ENCODE measurements at regions not wholly inside any gene's neighbourhood (a gene's known extent, or its start where the extent isn't known, plus 50 kb on each side); places are given as distances from the start of the nearest gene placed in this dataset.

GRCh38 chr13:47133011-47133445 is 236.2 kb upstream of the HTR2A start:
- ATAC-seq (no peak), DNase-seq (no peak)
- Mint-ChIP-seq H3K4me3 (no peak overlapping the region), H3K36me3 (no peaks in the 10 kb centered on the region), H3K27me3 (peaks cover 5% of the 10 kb centered on the region), H3K9me3 (ENCODE audit: low read depth) (no peaks in the 10 kb centered on the region), H3K27ac (no peak overlapping the region), H3K4me1 (no peaks in the 10 kb centered on the region)
- CTCF ChIA-PET, result no interaction called here

- Mint-ChIP-seq H3K9me3 (ENCODE audit: low read depth) (no peaks in the 10 kb centered on the region), H3K4me1 (no peaks in the 10 kb centered on the region), H3K27ac (no peak overlapping the region), H3K4me3 (no peak overlapping the region), H3K27me3 (peaks cover 5% of the 10 kb centered on the region), H3K36me3 (no peaks in the 10 kb centered on the region)
- no peak for ATAC-seq
- no peak for DNase-seq
- CTCF ChIA-PET, result no interaction called here
Measured at GRCh38 chr13:47129461-47129860, 232.6 kb upstream of the HTR2A start.

- CTCF ChIA-PET, result no interaction called here
- no peaks in the 10 kb centered on the region for H3K36me3 Mint-ChIP-seq
- H3K4me3 Mint-ChIP-seq, result no peak overlapping the region
- no peaks in the 10 kb centered on the region for H3K9me3 Mint-ChIP-seq (ENCODE audit: low read depth)
- ATAC-seq (no peak), DNase-seq (no peak)
- H3K27me3 Mint-ChIP-seq, result peaks cover 2% of the 10 kb centered on the region
- H3K4me1 Mint-ChIP-seq, result no peaks in the 10 kb centered on the region
- no peak overlapping the region for H3K27ac Mint-ChIP-seq
Measured at GRCh38 chr13:47126432-47126831, 229.6 kb upstream of the HTR2A start.

- peaks cover 3% of the 10 kb centered on the region for H3K27me3 Mint-ChIP-seq
- no peak overlapping the region for H3K4me3 Mint-ChIP-seq
- no peak overlapping the region for H3K27ac Mint-ChIP-seq
- H3K4me1 Mint-ChIP-seq, result no peaks in the 10 kb centered on the region
- no peak for DNase-seq
- CTCF ChIA-PET, result no interaction called here
- H3K9me3 Mint-ChIP-seq (ENCODE audit: low read depth), result no peaks in the 10 kb centered on the region
- ATAC-seq, result no peak
- H3K36me3 Mint-ChIP-seq, result no peaks in the 10 kb centered on the region
Measured at GRCh38 chr13:47121092-47121763, 224.4 kb upstream of the HTR2A start.

GRCh38 chr13:47120282-47120681 is 223.4 kb upstream of the HTR2A start:
- Mint-ChIP-seq H3K27ac (no peak overlapping the region), H3K9me3 (ENCODE audit: low read depth) (no peaks in the 10 kb centered on the region), H3K4me3 (no peak overlapping the region), H3K27me3 (peaks cover 3% of the 10 kb centered on the region), H3K4me1 (no peaks in the 10 kb centered on the region), H3K36me3 (no peaks in the 10 kb centered on the region)
- DNase-seq (no peak), ATAC-seq (no peak)
- CTCF ChIA-PET, result no interaction called here

GRCh38 chr13:47119575-47120235 is 222.9 kb upstream of the HTR2A start:
- CTCF ChIA-PET, result no interaction called here
- H3K4me3 Mint-ChIP-seq, result no peak overlapping the region
- no peaks in the 10 kb centered on the region for H3K9me3 Mint-ChIP-seq (ENCODE audit: low read depth)
- H3K4me1 Mint-ChIP-seq, result no peaks in the 10 kb centered on the region
- H3K27me3 Mint-ChIP-seq, result peaks cover 3% of the 10 kb centered on the region
- no peak overlapping the region for H3K27ac Mint-ChIP-seq
- H3K36me3 Mint-ChIP-seq, result no peaks in the 10 kb centered on the region
- ATAC-seq (no peak), DNase-seq (no peak)

GRCh38 chr13:47117268-47117667 is 220.4 kb upstream of the HTR2A start:
- Mint-ChIP-seq H3K36me3 (no peaks in the 10 kb centered on the region), H3K27me3 (peaks cover 6% of the 10 kb centered on the region), H3K4me1 (no peaks in the 10 kb centered on the region), H3K9me3 (ENCODE audit: low read depth) (no peaks in the 10 kb centered on the region), H3K27ac (no peak overlapping the region), H3K4me3 (no peak overlapping the region)
- CTCF ChIA-PET, result no interaction called here
- ATAC-seq (no peak), DNase-seq (no peak)

GRCh38 chr13:47114030-47114429 is 217.2 kb upstream of the HTR2A start:
- Mint-ChIP-seq H3K9me3 (ENCODE audit: low read depth) (no peaks in the 10 kb centered on the region), H3K27me3 (peaks cover 3% of the 10 kb centered on the region), H3K4me3 (no peak overlapping the region), H3K36me3 (no peaks in the 10 kb centered on the region), H3K4me1 (peaks cover 3% of the 10 kb centered on the region), H3K27ac (no peak overlapping the region)
- CTCF ChIA-PET, result no interaction called here
- no peak for ATAC-seq
- DNase-seq, result no peak

- no peak for DNase-seq
Measured at GRCh38 chr13:47112903-47113299, 216.0 kb upstream of the HTR2A start.

GRCh38 chr13:47112205-47112902 is 215.5 kb upstream of the HTR2A start:
- Mint-ChIP-seq H3K36me3 (no peaks in the 10 kb centered on the region), H3K4me1 (peaks cover 6% of the 10 kb centered on the region), H3K27me3 (peaks cover 3% of the 10 kb centered on the region), H3K27ac (no peak overlapping the region), H3K9me3 (ENCODE audit: low read depth) (no peaks in the 10 kb centered on the region), H3K4me3 (no peak overlapping the region)
- no peak for DNase-seq
- no peak for ATAC-seq
- CTCF ChIA-PET, result no interaction called here

More at GRCh38 chr13:47112903-47113299, 216.0 kb upstream of the HTR2A start:
- Mint-ChIP-seq H3K9me3 (ENCODE audit: low read depth) (no peaks in the 10 kb centered on the region), H3K27ac (no peak overlapping the region), H3K4me3 (no peak overlapping the region), H3K27me3 (peaks cover 3% of the 10 kb centered on the region), H3K4me1 (peaks cover 6% of the 10 kb centered on the region), H3K36me3 (no peaks in the 10 kb centered on the region)
- CTCF ChIA-PET, result no interaction called here
- no peak for ATAC-seq

- ATAC-seq, result no peak
- H3K9me3 Mint-ChIP-seq (ENCODE audit: low read depth), result no peaks in the 10 kb centered on the region
- H3K4me1 Mint-ChIP-seq, result peaks cover 6% of the 10 kb centered on the region
- no peak overlapping the region for H3K27ac Mint-ChIP-seq
- H3K4me3 Mint-ChIP-seq, result no peak overlapping the region
- no peak for DNase-seq
- no peaks in the 10 kb centered on the region for H3K36me3 Mint-ChIP-seq
- CTCF ChIA-PET, result no interaction called here
- peaks cover 3% of the 10 kb centered on the region for H3K27me3 Mint-ChIP-seq
Measured at GRCh38 chr13:47111499-47111898, 214.6 kb upstream of the HTR2A start.

- no peak overlapping the region for H3K4me3 Mint-ChIP-seq
- no peaks in the 10 kb centered on the region for H3K36me3 Mint-ChIP-seq
- peaks cover 3% of the 10 kb centered on the region for H3K27me3 Mint-ChIP-seq
- no peak overlapping the region for H3K27ac Mint-ChIP-seq
- DNase-seq (no peak), ATAC-seq (no peak)
- peaks cover 6% of the 10 kb centered on the region for H3K4me1 Mint-ChIP-seq
- no peaks in the 10 kb centered on the region for H3K9me3 Mint-ChIP-seq (ENCODE audit: low read depth)
- CTCF ChIA-PET, result no interaction called here
Measured at GRCh38 chr13:47110833-47111240, 214.0 kb upstream of the HTR2A start.

- no peaks in the 10 kb centered on the region for H3K9me3 Mint-ChIP-seq (ENCODE audit: low read depth)
- CTCF ChIA-PET, result no interaction called here
- no peak overlapping the region for H3K4me3 Mint-ChIP-seq
- DNase-seq (no peak), ATAC-seq (no peak)
- H3K4me1 Mint-ChIP-seq, result peaks cover 6% of the 10 kb centered on the region
- H3K27me3 Mint-ChIP-seq, result peaks cover 3% of the 10 kb centered on the region
- no peaks in the 10 kb centered on the region for H3K36me3 Mint-ChIP-seq
- H3K27ac Mint-ChIP-seq, result no peak overlapping the region
Measured at GRCh38 chr13:47110141-47110540, 213.3 kb upstream of the HTR2A start.

GRCh38 chr13:47109028-47109427 is 212.2 kb upstream of the HTR2A start:
- H3K4me1 Mint-ChIP-seq, result peaks cover 6% of the 10 kb centered on the region
- no peaks in the 10 kb centered on the region for H3K36me3 Mint-ChIP-seq
- DNase-seq (peak; percentile 45), ATAC-seq (no peak)
- H3K9me3 Mint-ChIP-seq (ENCODE audit: low read depth), result no peaks in the 10 kb centered on the region
- CTCF ChIA-PET, result no interaction called here
- H3K27ac Mint-ChIP-seq, result no peak overlapping the region
- H3K4me3 Mint-ChIP-seq, result no peak overlapping the region
- H3K27me3 Mint-ChIP-seq, result peaks cover 2% of the 10 kb centered on the region

All from activated CD8-positive, alpha-beta memory T cell treated with anti-CD3 and anti-CD28 coated beads, Interleukin-2, amount 10 ng/mL, durations not matched to agents 7 days and 5 days (primary cell).